SK-N-SH (cell line): ENCODE measurements at regions not wholly inside any gene's neighbourhood (a gene's known extent, or its start where the extent isn't known, plus 50 kb on each side); places are given as distances from the start of the nearest gene placed in this dataset.
"Not testable (repeated sequence)": the region's sequence is repeated elsewhere in the genome, so short reads cannot be mapped to it uniquely, and the experiment has no call there.

Experiments used
- CTCF ChIA-PET: fragments of 300-600, 350-600 bp; formaldehyde crosslinking; extraction: SDS; loops from one replicate; lab custom pipeline; 2021; lab: Yijun Ruan, JAX
- POLR2A ChIA-PET: fragments of 350-600 bp; sonication (Branson Sonifier 250); formaldehyde crosslinking; extraction: SDS; loops from one replicate; lab custom pipeline; 2020; ENCODE audit warnings: antibody characterized with exemption, inconsistent platforms; lab: Yijun Ruan, JAX
- DNase-seq: peaks from one replicate; pipeline ENCODE4 v3.0.0; 2012
- H2AFZ ChIP-seq: fragments of 200-600 bp; sonication (generic); 2 replicates; pipeline ENCODE4 v1.8.1; 2016; ENCODE audit warnings: antibody characterized with exemption, mild to moderate bottlenecking, low read depth
- H3F3A ChIP-seq: fragments of 200-600 bp; sonication (generic); replicated peaks from 2 replicates; pipeline ENCODE3; 2016; ENCODE audit warnings: antibody characterized with exemption, mild to moderate bottlenecking; ENCODE audit not compliant: insufficient read depth
- H3K27ac ChIP-seq, 2 experiments: fragments of 200-500 bp in 1 of 2; fragments of 200-600 bp in 1 of 2; sonication (Bioruptor generic) in 1 of 2; sonication (generic), shearing (Covaris generic) in 1 of 2; 2 replicates each; pipeline versions ENCODE4 v1.5.1 to v1.6.1; 2014 to 2016; ENCODE audit warnings: low read depth in 2 of 2, inconsistent platforms in 1 of 2, low read length in 1 of 2, mild to moderate bottlenecking in 1 of 2, mixed read lengths in 1 of 2
- H3K27me3 ChIP-seq: fragments of 200-600 bp; sonication (generic), shearing (Covaris generic); 2 replicates; pipeline ENCODE4 v1.6.1; 2016; ENCODE audit warnings: mixed run types; ENCODE audit not compliant: insufficient read depth
- H3K36me3 ChIP-seq, 2 experiments: fragments of 200-500 bp in 1 of 2; fragments of 200-600 bp in 1 of 2; sonication (Bioruptor generic) in 1 of 2; sonication (generic) in 1 of 2; replicated peaks in 1 of 2; 2 replicates each; pipeline versions ENCODE3 to v1.5.1; 2014 to 2016; ENCODE audit warnings: low read length in 1 of 2, mild to moderate bottlenecking in 1 of 2; ENCODE audit not compliant: insufficient read depth in 2 of 2, control insufficient read depth in 1 of 2
- H3K4me1 ChIP-seq, 2 experiments: fragments of 200-500 bp in 1 of 2; fragments of 200-600 bp in 1 of 2; sonication (Bioruptor generic) in 1 of 2; sonication (generic), shearing (Covaris generic) in 1 of 2; 2 replicates each; pipeline versions ENCODE4 v1.5.1 to v1.6.1; 2014 to 2016; ENCODE audit warnings: low read depth in 1 of 2, low read length in 1 of 2, mixed run types in 1 of 2; ENCODE audit not compliant: insufficient read depth in 2 of 2, control insufficient read depth in 1 of 2
- H3K4me2 ChIP-seq: fragments of 200-600 bp; sonication (generic), shearing (Covaris generic); 2 replicates; pipeline ENCODE4 v1.6.1; 2017; ENCODE audit warnings: mixed run types
- H3K4me3 ChIP-seq, 2 experiments: fragments of 200-500 bp in 1 of 2; fragments of 200-600 bp in 1 of 2; sonication (Bioruptor generic) in 1 of 2; sonication (generic), shearing (Covaris generic) in 1 of 2; 2 replicates each; pipeline versions ENCODE4 v1.5.1 to v1.8.1; 2014 to 2016; ENCODE audit warnings: low read depth in 2 of 2, inconsistent platforms in 1 of 2, low read length in 1 of 2, mild to moderate bottlenecking in 1 of 2, mixed read lengths in 1 of 2, moderate library complexity in 1 of 2
- H3K79me2 ChIP-seq: fragments of 200-600 bp; sonication (generic); 2 replicates; pipeline ENCODE4 v1.8.1; 2017; ENCODE audit warnings: mild to moderate bottlenecking; ENCODE audit not compliant: insufficient read depth
- H3K9ac ChIP-seq: fragments of 200-600 bp; sonication (generic); 2 replicates; pipeline ENCODE4 v1.6.1; 2017; ENCODE audit warnings: mixed run types
- H3K9me2 ChIP-seq: fragments of 200-600 bp; sonication (generic); 2 replicates; pipeline ENCODE4 v1.6.1; 2017; ENCODE audit warnings: mixed run types
- H3K9me3 ChIP-seq: fragments of 200-600 bp; sonication (generic); 2 replicates; pipeline ENCODE4 v1.6.1; 2017; ENCODE audit warnings: mixed run types, mild to moderate bottlenecking, moderate library complexity
- H4K20me1 ChIP-seq: fragments of 200-600 bp; sonication (generic); 2 replicates; pipeline ENCODE4 v1.6.1; 2017; ENCODE audit warnings: mild to moderate bottlenecking, mixed run types; ENCODE audit not compliant: insufficient read depth
- CHD2 ChIP-seq: fragments of 150-350 bp; IDR thresholded peaks from 2 replicates; pipeline ENCODE4 v1.6.1; 2018; ENCODE audit warnings: low read length; ENCODE audit not compliant: partially characterized antibody
- FOSL2 ChIP-seq: IDR thresholded peaks from 2 replicates; pipeline ENCODE4 v1.4.0; 2012; ENCODE audit warnings: low read depth, mild to moderate bottlenecking, moderate library complexity, borderline replicate concordance
- FOXJ3 ChIP-seq: sonication (generic); formaldehyde crosslinking; IDR thresholded peaks from 2 replicates; pipeline ENCODE4 v1.5.1; 2020; ENCODE audit warnings: mild to moderate bottlenecking, missing genetic modification reagents
- GATA2 ChIP-seq: sonication (generic); formaldehyde crosslinking; IDR thresholded peaks from 2 replicates; pipeline ENCODE4 v1.5.0; 2020; ENCODE audit warnings: mild to moderate bottlenecking, missing genetic modification reagents
- POLR2AphosphoS5 ChIP-seq: IDR thresholded peaks from 2 replicates; pipeline ENCODE4 v1.6.1; 2012; ENCODE audit warnings: low read depth, low read length
- RAD21 ChIP-seq: IDR thresholded peaks from 2 replicates; pipeline ENCODE4 v1.6.1; 2012; ENCODE audit warnings: mild to moderate bottlenecking, low read length
- RXRA ChIP-seq: IDR thresholded peaks from 2 replicates; pipeline ENCODE4 v1.4.0; 2012; ENCODE audit warnings: low read depth, mild to moderate bottlenecking, borderline replicate concordance
- TCF12 ChIP-seq: IDR thresholded peaks from 2 replicates; pipeline ENCODE4 v1.4.0; 2012
- WGBS: methylation state at CpG from one replicate; pipeline ENCODE4 v1.1.6; 2017; ENCODE audit warnings: low lambda C conversion rate; 5-methylcytosine and 5-hydroxymethylcytosine counted together
- TF ChIP-seq, protein P1 (sequence below): fragments of 200-600 bp; sonication (generic); IDR thresholded peaks from 2 replicates; pipeline ENCODE4 v1.6.1; 2017; ENCODE audit warnings: antibody characterized with exemption, mild to moderate bottlenecking, moderate library complexity
- TF ChIP-seq, protein P2 (sequence below): fragments of 150-350 bp; IDR thresholded peaks from 2 replicates; pipeline ENCODE4 v1.6.1; 2017; ENCODE audit warnings: antibody characterized with exemption, low read length, low read depth, borderline replicate concordance
- TF ChIP-seq, protein P3 (sequence below): IDR thresholded peaks from 2 replicates; pipeline ENCODE4 v1.4.0; 2012; ENCODE audit warnings: low read depth, borderline replicate concordance

DNA sequence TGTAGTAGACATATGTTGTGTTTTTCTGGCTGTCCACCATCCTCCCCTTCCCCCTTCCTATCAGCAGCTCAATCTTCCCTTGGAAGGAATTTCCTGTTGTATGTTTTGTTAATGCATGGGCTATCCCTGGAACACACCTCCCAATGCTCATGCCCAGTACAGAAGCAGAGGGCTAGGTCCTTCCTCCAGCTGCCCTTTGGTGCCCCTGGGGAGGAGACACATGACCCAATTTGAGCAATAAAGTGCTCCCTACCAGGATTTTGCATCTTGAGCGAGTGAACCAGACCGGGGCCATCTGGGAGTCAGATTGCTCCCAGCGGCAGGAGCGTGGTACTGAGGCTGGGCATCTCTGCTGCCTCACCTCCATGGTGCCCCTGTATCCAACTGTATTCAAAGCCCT lies 141.5 kb upstream of the MED13 start:
- Histone ChIP-seq H4K20me1 (no peaks in the 10 kb centered on the region), H3K9ac (no peak overlapping the region), H3K9me2 (no peaks in the 10 kb centered on the region), H3K4me2 (peak overlapping the region; percentile 21; the same call in 1 of the 2 replicates), H3K4me1 (peaks cover 0 to 4% of the 10 kb centered on the region in 2 experiments; a peak in 1 of 4 replicates), H3K9me3 (no peaks in the 10 kb centered on the region), H3K36me3 (no peaks in the 10 kb centered on the region), H2AFZ (peak overlapping the region; percentile 73; the same call in 1 of the 2 replicates), H3K79me2 (no peaks in the 10 kb centered on the region), H3K27me3 (no peaks in the 10 kb centered on the region), H3F3A (peaks cover 4% of the 10 kb centered on the region), H3K27ac (no peak overlapping the region), H3K4me3 (no peak overlapping the region)
- TF ChIP-seq, protein P1, sequence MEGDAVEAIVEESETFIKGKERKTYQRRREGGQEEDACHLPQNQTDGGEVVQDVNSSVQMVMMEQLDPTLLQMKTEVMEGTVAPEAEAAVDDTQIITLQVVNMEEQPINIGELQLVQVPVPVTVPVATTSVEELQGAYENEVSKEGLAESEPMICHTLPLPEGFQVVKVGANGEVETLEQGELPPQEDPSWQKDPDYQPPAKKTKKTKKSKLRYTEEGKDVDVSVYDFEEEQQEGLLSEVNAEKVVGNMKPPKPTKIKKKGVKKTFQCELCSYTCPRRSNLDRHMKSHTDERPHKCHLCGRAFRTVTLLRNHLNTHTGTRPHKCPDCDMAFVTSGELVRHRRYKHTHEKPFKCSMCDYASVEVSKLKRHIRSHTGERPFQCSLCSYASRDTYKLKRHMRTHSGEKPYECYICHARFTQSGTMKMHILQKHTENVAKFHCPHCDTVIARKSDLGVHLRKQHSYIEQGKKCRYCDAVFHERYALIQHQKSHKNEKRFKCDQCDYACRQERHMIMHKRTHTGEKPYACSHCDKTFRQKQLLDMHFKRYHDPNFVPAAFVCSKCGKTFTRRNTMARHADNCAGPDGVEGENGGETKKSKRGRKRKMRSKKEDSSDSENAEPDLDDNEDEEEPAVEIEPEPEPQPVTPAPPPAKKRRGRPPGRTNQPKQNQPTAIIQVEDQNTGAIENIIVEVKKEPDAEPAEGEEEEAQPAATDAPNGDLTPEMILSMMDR: 0 out of 2 replicates have a peak, but pooled peaks have one; percentile 11
- no peak for TF ChIP-seq RAD21
- TF ChIP-seq TCF12: 0 out of 2 replicates have a peak, but pooled peaks have one; percentile 10
- peak; percentile 55 for TF ChIP-seq GATA2 (CRISPR knock-in tag)
- ChIA-PET POLR2A (no interaction called here), CTCF (no interaction called here)
- peak; percentile 35 for DNase-seq
- WGBS: 27% methylated on average over 4 of the region's 4 CpGs

DNA sequence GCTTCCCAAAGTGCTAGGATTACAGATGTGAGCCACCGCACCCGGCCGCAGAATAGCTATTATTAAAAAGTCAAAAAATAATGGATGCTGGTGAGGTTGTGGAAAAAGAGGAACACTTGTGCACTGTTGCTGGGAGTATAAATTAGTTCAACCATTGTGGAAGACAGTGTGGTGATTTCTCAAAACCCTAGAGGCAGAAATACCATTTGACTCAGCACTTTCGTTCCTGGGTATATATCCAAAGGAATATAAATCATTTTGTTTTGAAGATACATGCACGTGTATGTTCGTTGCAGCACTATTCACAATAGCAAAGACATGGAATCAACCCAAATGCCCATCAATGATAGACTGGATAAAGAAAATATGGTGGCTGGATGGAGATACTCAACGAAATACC lies 132.1 kb upstream of the MED13 start:
- H3K9me2 ChIP-seq, H3K4me3 ChIP-seq, H4K20me1 ChIP-seq, H3K79me2 ChIP-seq, H3K4me2 ChIP-seq, H3K27ac ChIP-seq, DNase-seq, H3K36me3 ChIP-seq, POLR2A ChIA-PET, H3K27me3 ChIP-seq, H3K9ac ChIP-seq, H2AFZ ChIP-seq, H3K4me1 ChIP-seq, CTCF ChIA-PET, H3K9me3 ChIP-seq, H3F3A ChIP-seq: not testable (repeated sequence)
- WGBS: 52% methylated on average over 7 of the region's 7 CpGs

DNA sequence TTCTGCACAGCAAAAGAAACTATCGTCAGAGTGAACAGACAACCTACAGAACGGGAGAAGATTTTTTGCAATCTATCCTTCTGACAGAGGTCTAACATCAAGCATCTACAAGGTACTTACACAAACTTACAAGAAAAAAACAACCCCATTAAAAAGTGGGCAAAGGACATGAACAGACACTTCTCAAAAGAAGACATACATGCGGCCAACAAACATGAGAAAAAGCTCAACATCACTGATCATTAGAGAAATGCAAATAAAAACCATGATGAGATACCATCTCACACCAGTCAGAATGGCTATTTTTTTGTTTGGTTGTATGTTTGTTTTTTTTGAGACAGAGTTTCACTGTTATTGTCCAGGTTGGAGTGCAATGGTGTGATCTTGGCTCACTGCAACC lies 131.5 kb upstream of the MED13 start:
- H3K9ac ChIP-seq, H3F3A ChIP-seq, H3K4me3 ChIP-seq, H3K79me2 ChIP-seq, H3K9me2 ChIP-seq, H2AFZ ChIP-seq, H3K27ac ChIP-seq, DNase-seq, H3K4me2 ChIP-seq, CTCF ChIA-PET, POLR2A ChIA-PET, H3K36me3 ChIP-seq, H3K9me3 ChIP-seq, H4K20me1 ChIP-seq, H3K27me3 ChIP-seq, H3K4me1 ChIP-seq: not testable (repeated sequence)
- WGBS: 85% methylated on average over 3 of the region's 3 CpGs

DNA sequence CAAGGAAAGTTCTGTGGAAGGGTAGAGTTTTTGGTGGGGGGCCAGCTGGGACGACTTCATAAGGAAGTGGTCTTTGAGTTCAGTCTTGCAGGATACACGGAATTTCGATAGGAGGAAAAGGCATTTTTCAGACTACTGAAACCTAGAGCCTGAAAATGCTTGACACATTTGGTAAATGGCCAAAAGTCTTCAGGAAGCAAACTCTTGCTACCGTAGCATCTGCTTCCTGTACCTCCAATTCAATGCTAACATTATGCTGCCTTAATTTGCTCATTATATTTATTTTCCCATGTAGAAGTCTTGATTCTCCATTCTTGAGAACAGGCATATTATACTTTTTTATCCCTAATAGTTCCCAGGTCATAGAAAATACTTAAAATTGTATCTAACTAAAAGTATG lies 129.3 kb upstream of the MED13 start:
- POLR2A ChIA-PET: no interaction called here
- no peak overlapping the region for H3K27ac ChIP-seq
- H3K9ac ChIP-seq: no peak overlapping the region
- no peaks in the 10 kb centered on the region for H4K20me1 ChIP-seq
- WGBS: 58% methylated on average over 4 of the region's 4 CpGs
- CTCF ChIA-PET: no interaction called here
- H3F3A ChIP-seq: no peaks in the 10 kb centered on the region
- no peaks in the 10 kb centered on the region for H3K9me2 ChIP-seq
- no peak overlapping the region for H3K4me3 ChIP-seq
- no peak overlapping the region for H3K4me2 ChIP-seq
- H3K36me3 ChIP-seq: no peaks in the 10 kb centered on the region
- no peak for DNase-seq
- H2AFZ ChIP-seq: no peak overlapping the region
- no peaks in the 10 kb centered on the region for H3K79me2 ChIP-seq
- H3K4me1 ChIP-seq: no peaks in the 10 kb centered on the region
- no peaks in the 10 kb centered on the region for H3K9me3 ChIP-seq
- no peaks in the 10 kb centered on the region for H3K27me3 ChIP-seq
- TF ChIP-seq FOSL2 (no peak), POLR2AphosphoS5 (no peak), RAD21 (no peak), CHD2 (no peak), FOXJ3 (CRISPR knock-in tag) (no peak), GATA2 (CRISPR knock-in tag) (no peak), RXRA (no peak), TCF12 (no peak)
- TF ChIP-seq, protein P2, sequence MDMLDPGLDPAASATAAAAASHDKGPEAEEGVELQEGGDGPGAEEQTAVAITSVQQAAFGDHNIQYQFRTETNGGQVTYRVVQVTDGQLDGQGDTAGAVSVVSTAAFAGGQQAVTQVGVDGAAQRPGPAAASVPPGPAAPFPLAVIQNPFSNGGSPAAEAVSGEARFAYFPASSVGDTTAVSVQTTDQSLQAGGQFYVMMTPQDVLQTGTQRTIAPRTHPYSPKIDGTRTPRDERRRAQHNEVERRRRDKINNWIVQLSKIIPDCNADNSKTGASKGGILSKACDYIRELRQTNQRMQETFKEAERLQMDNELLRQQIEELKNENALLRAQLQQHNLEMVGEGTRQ: no peak
- TF ChIP-seq, protein P3, sequence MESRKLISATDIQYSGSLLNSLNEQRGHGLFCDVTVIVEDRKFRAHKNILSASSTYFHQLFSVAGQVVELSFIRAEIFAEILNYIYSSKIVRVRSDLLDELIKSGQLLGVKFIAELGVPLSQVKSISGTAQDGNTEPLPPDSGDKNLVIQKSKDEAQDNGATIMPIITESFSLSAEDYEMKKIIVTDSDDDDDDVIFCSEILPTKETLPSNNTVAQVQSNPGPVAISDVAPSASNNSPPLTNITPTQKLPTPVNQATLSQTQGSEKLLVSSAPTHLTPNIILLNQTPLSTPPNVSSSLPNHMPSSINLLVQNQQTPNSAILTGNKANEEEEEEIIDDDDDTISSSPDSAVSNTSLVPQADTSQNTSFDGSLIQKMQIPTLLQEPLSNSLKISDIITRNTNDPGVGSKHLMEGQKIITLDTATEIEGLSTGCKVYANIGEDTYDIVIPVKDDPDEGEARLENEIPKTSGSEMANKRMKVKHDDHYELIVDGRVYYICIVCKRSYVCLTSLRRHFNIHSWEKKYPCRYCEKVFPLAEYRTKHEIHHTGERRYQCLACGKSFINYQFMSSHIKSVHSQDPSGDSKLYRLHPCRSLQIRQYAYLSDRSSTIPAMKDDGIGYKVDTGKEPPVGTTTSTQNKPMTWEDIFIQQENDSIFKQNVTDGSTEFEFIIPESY: no peak
